HG03432 (cell line): ENCODE measurements at regions not wholly inside any gene's neighbourhood (a gene's known extent, or its start where the extent isn't known, plus 50 kb on each side); places are given as distances from the start of the nearest gene placed in this dataset.
"Not testable (repeated sequence)": the region's sequence is repeated elsewhere in the genome, so short reads cannot be mapped to it uniquely, and the experiment has no call there.

Experiments
- ATAC-seq: cut with Tn5 transposase; IDR thresholded peaks from one replicate; pipeline ENCODE4 v1.9.1; 2021; ENCODE audit warnings: mild to moderate bottlenecking, moderate library complexity; ENCODE audit not compliant: unreplicated experiment

DNA sequence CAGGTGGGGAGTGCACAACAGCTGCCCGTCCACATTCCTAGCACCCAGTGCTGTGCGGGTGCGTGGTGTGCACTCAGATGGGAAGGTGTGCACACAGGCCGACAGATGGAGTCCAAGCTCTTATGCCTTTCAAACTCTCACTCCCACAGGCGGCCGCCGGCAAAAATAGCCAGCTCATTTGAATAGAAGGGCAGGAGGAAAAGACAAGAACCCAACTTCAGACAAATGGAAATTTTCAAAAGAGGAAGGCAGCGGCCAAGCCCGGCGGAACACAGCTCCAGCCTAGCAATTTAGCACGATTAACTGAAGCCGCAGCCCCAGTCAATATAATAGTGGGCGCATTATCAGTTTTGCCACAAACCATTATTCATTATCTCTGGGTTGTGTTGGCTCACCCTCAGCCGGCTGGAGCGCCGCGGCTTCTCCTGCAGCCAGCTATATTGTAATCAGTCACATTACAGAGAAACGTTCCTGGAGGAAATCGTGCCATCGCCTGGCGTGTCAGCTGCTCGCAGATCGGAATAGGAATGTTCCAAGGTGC, 103.9 kb upstream of the SEC14L1 start:
- ATAC-seq, result no peak

GRCh38 chr17:77037943-77038342, 102.8 kb upstream of the SEC14L1 start:
- no peak for ATAC-seq

- no peak for ATAC-seq
Measured at GRCh38 chr17:77038884-77039555, 101.7 kb upstream of the SEC14L1 start.

GRCh38 chr17:77042476-77043231, 98.1 kb upstream of the SEC14L1 start:
- ATAC-seq, result no peak

- no peak for ATAC-seq
Measured at GRCh38 chr17:77045441-77046041, 95.2 kb upstream of the SEC14L1 start.

DNA sequence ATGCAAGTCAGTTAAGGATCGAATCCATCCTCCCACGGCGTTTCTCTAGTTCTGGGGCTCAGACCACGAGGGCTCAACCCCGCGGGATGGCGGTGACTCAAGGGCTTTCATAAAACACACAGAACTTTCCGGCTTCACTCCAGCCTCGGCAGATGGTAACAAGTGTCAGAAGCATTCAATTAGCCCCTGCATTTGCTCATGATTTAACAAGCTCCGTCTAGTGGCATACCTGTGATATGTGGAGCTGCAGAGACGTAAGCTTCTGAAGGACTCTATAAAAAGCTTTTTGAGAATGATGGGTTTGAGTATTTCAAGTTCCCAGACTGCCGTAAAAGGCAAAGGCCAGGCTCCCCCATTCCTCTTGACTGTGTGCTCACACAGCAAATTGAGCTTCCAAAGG, 91.3 kb upstream of the SEC14L1 start:
- ATAC-seq, result no peak

DNA sequence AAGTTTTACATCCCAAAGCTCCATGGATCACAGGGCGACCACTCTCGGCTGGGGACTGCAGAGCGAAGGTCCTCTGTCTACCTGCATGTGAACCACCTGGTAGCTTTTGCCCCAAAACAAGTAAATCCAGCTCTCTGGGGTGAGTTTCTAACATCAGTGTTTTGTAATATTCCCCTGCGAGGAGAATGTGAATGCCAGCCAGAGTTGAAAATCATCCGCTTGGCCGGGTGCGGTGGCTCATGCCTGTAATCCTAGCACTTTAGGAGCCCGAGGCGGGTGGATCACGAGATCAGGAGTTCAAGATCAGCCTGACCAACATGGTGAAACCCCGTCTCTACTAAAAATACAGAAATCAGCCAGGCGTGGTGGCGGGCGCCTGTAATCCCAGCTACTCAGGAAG, 89.9 kb upstream of the SEC14L1 start:
- ATAC-seq, result not testable (repeated sequence)

- no peak for ATAC-seq
Measured at GRCh38 chr17:77054936-77055335, 85.8 kb upstream of the SEC14L1 start.

GRCh38 chr17:77055453-77055852, 85.3 kb upstream of the SEC14L1 start:
- no peak for ATAC-seq

GRCh38 chr17:77058016-77058415, 82.8 kb upstream of the SEC14L1 start:
- ATAC-seq, result no peak

DNA sequence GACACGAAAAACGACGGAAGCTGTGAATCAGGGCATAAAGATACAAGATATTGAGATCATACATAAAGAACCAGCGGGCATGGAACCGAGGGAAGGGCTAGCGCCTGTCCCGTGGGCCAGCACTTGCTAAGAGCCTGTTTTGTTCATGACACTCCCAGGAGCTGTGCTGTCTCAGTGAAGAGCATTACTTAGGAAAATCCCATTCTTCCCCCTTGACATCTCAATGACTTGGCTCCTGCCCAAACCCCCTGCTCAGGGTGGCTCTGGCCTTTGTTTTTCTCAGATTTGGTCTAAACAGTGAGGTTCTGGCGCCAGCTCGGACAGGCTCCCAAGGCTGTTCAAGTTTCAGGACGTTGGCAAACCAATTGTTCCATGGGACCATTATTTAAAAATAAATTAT, 79.1 kb upstream of the SEC14L1 start:
- no peak for ATAC-seq

- ATAC-seq, result no peak
Measured at GRCh38 chr17:77064598-77064997, 76.2 kb upstream of the SEC14L1 start.

- no peak for ATAC-seq
Measured at GRCh38 chr17:77066165-77066564, 74.6 kb upstream of the SEC14L1 start.

GRCh38 chr17:77066726-77067409, 73.9 kb upstream of the SEC14L1 start:
- ATAC-seq, result not testable (repeated sequence)

DNA sequence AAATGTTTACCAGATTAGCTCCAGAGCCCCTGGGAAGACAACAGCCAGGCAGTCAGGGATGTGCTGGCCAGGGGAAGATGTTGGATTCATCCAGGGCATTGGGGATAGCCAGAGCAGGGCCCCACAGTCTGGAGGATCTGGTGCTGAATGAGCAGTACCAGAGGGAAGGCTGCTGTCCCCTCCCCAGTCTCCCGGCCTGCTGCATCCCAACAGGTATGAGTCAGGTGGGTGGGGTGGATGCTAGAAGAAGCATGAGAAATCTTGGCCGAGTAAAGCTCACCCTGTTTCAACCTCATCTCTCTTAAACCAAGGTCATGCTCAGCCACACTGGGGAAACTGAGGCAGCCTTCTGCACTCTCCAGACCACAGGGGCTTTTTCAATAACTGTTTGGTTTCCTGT, 71.9 kb upstream of the SEC14L1 start:
- no peak for ATAC-seq

- no peak for ATAC-seq
Measured at GRCh38 chr17:77070888-77071279, 69.9 kb upstream of the SEC14L1 start.

DNA sequence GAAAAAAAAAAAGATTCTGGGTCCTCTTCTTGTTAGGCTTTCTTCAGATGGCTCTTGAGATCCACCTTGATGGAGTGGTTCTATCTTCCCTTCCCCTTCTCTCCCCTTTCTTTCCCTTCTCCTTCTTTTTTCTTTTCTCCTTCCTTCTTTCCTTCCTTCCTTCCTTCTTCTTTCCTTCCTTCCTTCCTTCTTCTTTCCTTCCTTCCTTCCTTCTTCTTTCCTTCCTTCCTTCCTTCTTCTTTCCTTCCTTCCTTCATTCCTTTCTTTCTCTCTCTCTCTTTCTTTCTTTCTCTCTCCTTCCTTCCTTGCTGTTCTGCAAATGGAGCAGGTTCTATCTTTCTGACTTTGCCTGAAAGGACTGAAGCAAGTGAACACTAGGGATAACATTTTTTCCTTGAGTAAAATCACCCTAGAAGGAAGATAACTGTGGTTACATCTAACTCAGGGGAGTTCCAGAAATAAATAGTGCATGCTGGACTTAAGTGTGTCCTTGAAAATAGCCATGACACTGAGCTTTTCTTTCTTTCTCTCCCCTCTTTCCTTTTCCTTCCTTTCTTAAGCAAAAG, 68.8 kb upstream of the SEC14L1 start:
- ATAC-seq, result no peak

DNA sequence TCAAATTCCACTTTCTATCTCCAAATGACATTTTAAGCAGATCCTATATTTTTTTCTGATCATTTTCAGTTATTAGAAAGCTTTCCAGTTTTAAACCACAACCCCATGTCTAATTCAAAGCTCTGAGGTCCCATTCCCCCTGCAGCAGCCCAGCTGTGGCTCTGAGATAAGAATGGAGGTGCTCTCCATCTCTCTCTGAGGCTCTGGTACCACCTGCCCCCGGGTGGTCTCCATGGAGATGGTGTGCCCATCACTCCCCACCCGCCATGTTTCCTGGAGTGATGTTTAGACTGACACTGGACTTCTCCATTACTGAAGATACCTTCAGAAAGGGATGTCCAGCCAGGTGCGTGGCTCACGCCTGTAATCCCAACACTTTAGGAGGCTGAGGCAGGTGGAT, 68.1 kb upstream of the SEC14L1 start:
- ATAC-seq, result no peak

- no peak for ATAC-seq
Measured at GRCh38 chr17:77074681-77075080, 66.1 kb upstream of the SEC14L1 start.

DNA sequence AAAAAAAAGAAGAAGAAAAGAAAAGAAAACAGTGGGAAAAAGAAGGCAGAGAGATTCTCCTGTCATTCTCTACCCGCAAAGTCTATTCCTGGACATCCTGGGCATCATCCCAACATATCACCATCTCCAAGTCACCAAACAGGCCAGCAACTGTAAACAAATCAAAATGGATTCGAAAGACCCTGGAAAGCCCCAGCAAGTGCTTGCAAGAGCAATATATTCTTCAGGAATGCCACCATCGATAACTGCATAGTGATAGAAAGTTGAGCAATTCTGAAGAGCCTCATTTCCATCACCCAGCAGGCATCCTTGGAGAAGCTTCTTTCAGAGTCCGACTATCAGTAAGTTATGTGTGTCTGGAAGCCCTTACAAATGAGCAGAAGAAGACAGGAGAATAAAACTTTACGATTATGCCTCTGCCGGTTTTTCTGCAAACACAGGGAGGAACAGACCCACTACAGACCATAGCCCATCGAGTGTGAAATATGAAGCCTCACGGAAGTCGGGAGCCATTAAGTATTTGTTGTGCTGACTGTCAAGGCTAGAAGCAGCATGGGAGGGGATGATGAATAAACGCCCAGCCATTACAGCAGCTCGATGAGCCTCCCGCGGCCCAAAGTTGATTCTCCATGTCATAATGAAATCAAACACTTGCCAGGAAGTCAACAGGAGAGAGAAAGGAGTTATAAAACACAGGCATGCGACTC, 64.5 kb upstream of the SEC14L1 start:
- ATAC-seq, result no peak
